ENCODE measurements at regions not wholly inside any gene's neighbourhood (a gene's known extent, or its start where the extent isn't known, plus 50 kb on each side); places are given as distances from the start of the nearest gene placed in this dataset.

- no peak for DNase-seq
- no peaks in the 10 kb centered on the region for H3K36me3 ChIP-seq (replicated peaks; ENCODE audit: insufficient read depth, low read length)
- H2AFZ ChIP-seq (ENCODE audit: low read length) = no peak overlapping the region
- no peaks in the 10 kb centered on the region for H3K9me2 ChIP-seq (replicated peaks; ENCODE audit: insufficient read depth, low read length)
- H3K9ac ChIP-seq (ENCODE audit: low read length) = no peak overlapping the region
- no peaks in the 10 kb centered on the region for H4K20me1 ChIP-seq (ENCODE audit: insufficient read depth, low read length)
- H3K27me3 ChIP-seq (replicated peaks; ENCODE audit: insufficient read depth, low read length) = peaks cover 100% of the 10 kb centered on the region
- no peaks in the 10 kb centered on the region for H3F3A ChIP-seq (ENCODE audit: insufficient read depth, low read length)
- H3K79me2 ChIP-seq (ENCODE audit: low read length) = no peaks in the 10 kb centered on the region
- H3K9me3 ChIP-seq (replicated peaks; ENCODE audit: insufficient read depth, low read length) = no peaks in the 10 kb centered on the region
- H3K27ac ChIP-seq (ENCODE audit: low read length) = no peak overlapping the region
- no peaks in the 10 kb centered on the region for H3K4me1 ChIP-seq (ENCODE audit: low read length)
- TF ChIP-seq, protein P1, sequence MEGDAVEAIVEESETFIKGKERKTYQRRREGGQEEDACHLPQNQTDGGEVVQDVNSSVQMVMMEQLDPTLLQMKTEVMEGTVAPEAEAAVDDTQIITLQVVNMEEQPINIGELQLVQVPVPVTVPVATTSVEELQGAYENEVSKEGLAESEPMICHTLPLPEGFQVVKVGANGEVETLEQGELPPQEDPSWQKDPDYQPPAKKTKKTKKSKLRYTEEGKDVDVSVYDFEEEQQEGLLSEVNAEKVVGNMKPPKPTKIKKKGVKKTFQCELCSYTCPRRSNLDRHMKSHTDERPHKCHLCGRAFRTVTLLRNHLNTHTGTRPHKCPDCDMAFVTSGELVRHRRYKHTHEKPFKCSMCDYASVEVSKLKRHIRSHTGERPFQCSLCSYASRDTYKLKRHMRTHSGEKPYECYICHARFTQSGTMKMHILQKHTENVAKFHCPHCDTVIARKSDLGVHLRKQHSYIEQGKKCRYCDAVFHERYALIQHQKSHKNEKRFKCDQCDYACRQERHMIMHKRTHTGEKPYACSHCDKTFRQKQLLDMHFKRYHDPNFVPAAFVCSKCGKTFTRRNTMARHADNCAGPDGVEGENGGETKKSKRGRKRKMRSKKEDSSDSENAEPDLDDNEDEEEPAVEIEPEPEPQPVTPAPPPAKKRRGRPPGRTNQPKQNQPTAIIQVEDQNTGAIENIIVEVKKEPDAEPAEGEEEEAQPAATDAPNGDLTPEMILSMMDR (IDR thresholded peaks at IDR 0.05; ENCODE audit: low read length) = no peak
- TF ChIP-seq EZH2 (optimal IDR thresholded peaks at IDR 0.05; ENCODE audit: low read depth, low read length) (no peak), EZH2phosphoT487 (IDR thresholded peaks at IDR 0.05; ENCODE audit: low read length) (no peak)
- no peak overlapping the region for H3K4me3 ChIP-seq (ENCODE audit: low read length)
- H3K4me2 ChIP-seq (ENCODE audit: low read depth, low read length) = no peak overlapping the region
These were observed 112.2 kb downstream of the BRD1 start for GRCh38 chr22:49715450-49715849.

DNA sequence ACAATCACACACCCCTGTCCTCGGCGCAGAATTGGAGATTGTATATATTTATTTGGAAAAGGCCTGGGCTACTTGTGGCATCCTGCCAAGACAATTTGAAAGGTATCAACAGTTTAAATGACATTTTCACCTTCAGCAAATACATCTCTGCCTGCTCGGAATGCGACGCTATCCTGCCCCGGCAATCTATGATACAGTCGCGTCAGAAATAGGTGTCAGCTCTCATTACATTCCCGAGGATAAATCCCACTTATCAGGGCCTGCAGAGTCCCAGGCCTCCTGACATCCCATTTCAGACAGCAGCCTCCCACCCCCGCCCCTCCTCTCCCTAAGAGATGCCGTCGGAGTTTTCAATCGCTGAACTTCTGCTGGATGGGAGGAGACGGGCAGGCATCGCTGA lies 114.7 kb downstream of the BRD1 start:
- Histone ChIP-seq H3K9me2 (replicated peaks; ENCODE audit: insufficient read depth, low read length) (no peaks in the 10 kb centered on the region), H3K27ac (ENCODE audit: low read length) (no peak overlapping the region), H3K4me2 (ENCODE audit: low read depth, low read length) (no peak overlapping the region), H3K4me1 (ENCODE audit: low read length) (no peaks in the 10 kb centered on the region), H3K9ac (ENCODE audit: low read length) (no peak overlapping the region), H3K9me3 (replicated peaks; ENCODE audit: insufficient read depth, low read length) (no peaks in the 10 kb centered on the region), H3F3A (ENCODE audit: insufficient read depth, low read length) (no peaks in the 10 kb centered on the region), H3K27me3 (replicated peaks; ENCODE audit: insufficient read depth, low read length) (peaks cover 99% of the 10 kb centered on the region), H2AFZ (ENCODE audit: low read length) (no peak overlapping the region), H3K4me3 (ENCODE audit: low read length) (no peak overlapping the region), H3K79me2 (ENCODE audit: low read length) (no peaks in the 10 kb centered on the region), H3K36me3 (replicated peaks; ENCODE audit: insufficient read depth, low read length) (no peaks in the 10 kb centered on the region), H4K20me1 (ENCODE audit: insufficient read depth, low read length) (no peaks in the 10 kb centered on the region)
- no peak for DNase-seq
- TF ChIP-seq EZH2 (optimal IDR thresholded peaks at IDR 0.05; ENCODE audit: low read depth, low read length) = no peak
- no peak for TF ChIP-seq EZH2phosphoT487 (IDR thresholded peaks at IDR 0.05; ENCODE audit: low read length)
- TF ChIP-seq, protein P1 (IDR thresholded peaks at IDR 0.05; ENCODE audit: low read length) = no peak

GRCh38 chr22:49712195-49712791 lies 115.4 kb downstream of the BRD1 start:
- TF ChIP-seq EZH2phosphoT487 (IDR thresholded peaks at IDR 0.05; ENCODE audit: low read length) = no peak
- no peak for TF ChIP-seq EZH2 (optimal IDR thresholded peaks at IDR 0.05; ENCODE audit: low read depth, low read length)
- TF ChIP-seq, protein P1 (IDR thresholded peaks at IDR 0.05; ENCODE audit: low read length) = no peak
- Histone ChIP-seq H4K20me1 (ENCODE audit: insufficient read depth, low read length) (no peaks in the 10 kb centered on the region), H3K4me3 (ENCODE audit: low read length) (no peak overlapping the region), H3K9me3 (replicated peaks; ENCODE audit: insufficient read depth, low read length) (no peaks in the 10 kb centered on the region), H3K36me3 (replicated peaks; ENCODE audit: insufficient read depth, low read length) (no peaks in the 10 kb centered on the region), H3K79me2 (ENCODE audit: low read length) (no peaks in the 10 kb centered on the region), H2AFZ (ENCODE audit: low read length) (no peak overlapping the region), H3K4me2 (ENCODE audit: low read depth, low read length) (no peak overlapping the region), H3K9ac (ENCODE audit: low read length) (no peak overlapping the region), H3K27ac (ENCODE audit: low read length) (no peak overlapping the region), H3K9me2 (replicated peaks; ENCODE audit: insufficient read depth, low read length) (no peaks in the 10 kb centered on the region), H3K4me1 (ENCODE audit: low read length) (no peaks in the 10 kb centered on the region), H3F3A (ENCODE audit: insufficient read depth, low read length) (no peaks in the 10 kb centered on the region), H3K27me3 (replicated peaks; ENCODE audit: insufficient read depth, low read length) (peaks cover 97% of the 10 kb centered on the region)
- peak; percentile 23 for DNase-seq

All from MM.1S (cell line).